Upper lobe of left lung (tissue), 6 donors: ENCODE measurements at regions not wholly inside any gene's neighbourhood (a gene's known extent, or its start where the extent isn't known, plus 50 kb on each side); places are given as distances from the start of the nearest gene placed in this dataset.

Experiments used
- ATAC-seq, 2 donors: fragments of 200-7000 bp; cut with Tn5 transposase; one replicate each; pipeline ENCODE4 v1.9.1; 2022; ENCODE audit warnings: mild to moderate bottlenecking in 2 of 2, moderate library complexity in 2 of 2; ENCODE audit not compliant: low FRiP score in 2 of 2
- DNase-seq, 2 donors: peaks; one replicate each; pipeline ENCODE4 v3.0.0-alpha.2; 2019 to 2020
- H3K27ac ChIP-seq, 4 donors: fragments of 200-600 bp; sonication (generic); one replicate each; pipeline ENCODE4 v1.5.1; 2016 to 2019
- H3K27me3 ChIP-seq, 4 donors: fragments of 200-600 bp; sonication (generic); one replicate each; pipeline ENCODE4 v1.5.1; 2017 to 2019
- H3K36me3 ChIP-seq, 4 donors: fragments of 200-600 bp; sonication (generic); one replicate each; pipeline ENCODE4 v1.5.1; 2016 to 2019
- H3K4me1 ChIP-seq, 4 donors: fragments of 200-600 bp; sonication (generic); one replicate each; pipeline ENCODE4 v1.5.1; 2018 to 2019
- H3K4me3 ChIP-seq, 4 donors: fragments of 200-600 bp; sonication (generic); one replicate each; pipeline ENCODE4 v1.5.1; 2017 to 2019; ENCODE audit warnings: mild to moderate bottlenecking in 2 of 4, moderate library complexity in 1 of 4
- H3K9me3 ChIP-seq, 4 donors: fragments of 200-600 bp; sonication (generic); one replicate each; pipeline ENCODE4 v1.5.1; 2018 to 2019
- CTCF ChIP-seq, 6 experiments: fragments of 450-650 bp in 4 of 6; fragments of 200-600 bp in 2 of 6; sonication (generic) in 2 of 6; IDR thresholded peaks; one replicate each; pipeline ENCODE4 v1.5.1; 2016 to 2019; ENCODE audit warnings: antibody characterized with exemption in 6 of 6
- EP300 ChIP-seq, 4 donors: sonication (generic); formaldehyde crosslinking; IDR thresholded peaks; one replicate each; pipeline ENCODE4 v1.5.1; 2017; ENCODE audit warnings: antibody characterized with exemption in 4 of 4, control low read depth in 2 of 4
- POLR2A ChIP-seq, 4 donors: fragments of 450-650 bp; IDR thresholded peaks; one replicate each; pipeline ENCODE4 v1.5.1; 2016 to 2017; ENCODE audit warnings: antibody characterized with exemption in 4 of 4, mild to moderate bottlenecking in 2 of 4
- POLR2AphosphoS5 ChIP-seq, 2 donors: sonication (generic); formaldehyde crosslinking; IDR thresholded peaks; one replicate each; pipeline ENCODE4 v1.5.1; 2017; ENCODE audit warnings: antibody characterized with exemption in 2 of 2
- WGBS, 2 donors: methylation state at CpG; one replicate each; pipeline ENCODE4 v1.1.5; 2017 to 2018; 5-methylcytosine and 5-hydroxymethylcytosine counted together
- donor health status: DM: no; HTN: no; CAD: no; lungs with moderate emphysema.
- donor health status: DM: no; HTN: yes; CAD: no; lungs with severe emphysema.

GRCh38 chr4:186942758-186943377 lies 219.2 kb upstream of the FAT1 start:
- H3K27me3 ChIP-seq: no peaks in the 10 kb centered on the region
- DNase-seq: no peak

GRCh38 chr4:186943411-186943810 lies 219.8 kb upstream of the FAT1 start:
- Histone ChIP-seq H3K4me3 (no peak overlapping the region), H3K27ac (no peak overlapping the region), H3K4me1 (no peaks in the 10 kb centered on the region), H3K27me3 (no peaks in the 10 kb centered on the region), H3K36me3 (no peaks in the 10 kb centered on the region), H3K9me3 (no peaks in the 10 kb centered on the region)
- 61 to 76% methylated on average over 2 of the region's 2 CpGs for WGBS, 2 donors
- ATAC-seq: no peak
- TF ChIP-seq CTCF (IDR thresholded peaks at IDR 0.05) (no peak), EP300 (IDR thresholded peaks at IDR 0.05) (no peak), POLR2A (IDR thresholded peaks at IDR 0.05) (no peak), POLR2AphosphoS5 (IDR thresholded peaks at IDR 0.05) (no peak)
- no peak for DNase-seq

More at GRCh38 chr4:186942758-186943377, 219.2 kb upstream of the FAT1 start:
- 58 to 69% methylated on average over 6 of the region's 6 CpGs for whole genome bisulfite sequencing, 2 donors
- Histone ChIP-seq H3K4me3 (no peak overlapping the region), H3K27ac (no peak overlapping the region), H3K9me3 (no peaks in the 10 kb centered on the region), H3K4me1 (no peaks in the 10 kb centered on the region), H3K36me3 (no peaks in the 10 kb centered on the region)
- ATAC-seq: peak in 1 of 2 donors; percentile 25
- TF ChIP-seq POLR2A (IDR thresholded peaks at IDR 0.05) (no peak), POLR2AphosphoS5 (IDR thresholded peaks at IDR 0.05) (no peak), EP300 (IDR thresholded peaks at IDR 0.05) (no peak), CTCF (IDR thresholded peaks at IDR 0.05) (no peak)

- Histone ChIP-seq H3K27me3 (no peaks in the 10 kb centered on the region), H3K4me1 (no peaks in the 10 kb centered on the region), H3K27ac (no peak overlapping the region), H3K4me3 (no peak overlapping the region), H3K9me3 (no peaks in the 10 kb centered on the region), H3K36me3 (no peaks in the 10 kb centered on the region)
- ATAC-seq (no peak), DNase-seq (peak in 1 of 2 donors; percentile 60)
- TF ChIP-seq EP300 (IDR thresholded peaks at IDR 0.05): no peak
- TF ChIP-seq POLR2AphosphoS5 (IDR thresholded peaks at IDR 0.05): no peak
- no peak for TF ChIP-seq POLR2A (IDR thresholded peaks at IDR 0.05)
- 91 to 93% methylated on average over 6 of the region's 6 CpGs for WGBS, 2 donors
Observed at GRCh38 chr4:186946136-186946535, 222.5 kb upstream of the FAT1 start.

- Histone ChIP-seq H3K27ac (no peak overlapping the region), H3K4me1 (no peaks in the 10 kb centered on the region), H3K4me3 (no peak overlapping the region), H3K9me3 (no peaks in the 10 kb centered on the region), H3K27me3 (no peaks in the 10 kb centered on the region), H3K36me3 (no peaks in the 10 kb centered on the region)
- TF ChIP-seq CTCF (IDR thresholded peaks at IDR 0.05): no peak
- TF ChIP-seq POLR2A (IDR thresholded peaks at IDR 0.05): no peak
- TF ChIP-seq EP300 (IDR thresholded peaks at IDR 0.05): no peak
- TF ChIP-seq POLR2AphosphoS5 (IDR thresholded peaks at IDR 0.05): no peak
- DNase-seq (no peak), ATAC-seq (no peak)
- 89 to 90% methylated on average over 11 of the region's 11 CpGs for WGBS, 2 donors
Observed at GRCh38 chr4:186946682-186947294, 223.1 kb upstream of the FAT1 start.

GRCh38 chr4:186948361-186949242 lies 224.9 kb upstream of the FAT1 start:
- 31 to 40% methylated on average over 14 of the region's 14 CpGs for WGBS, 2 donors
- Histone ChIP-seq H3K27ac (peak overlapping the region in 1 of 4 donors; percentile 23), H3K9me3 (no peaks in the 10 kb centered on the region), H3K4me1 (no peaks in the 10 kb centered on the region), H3K4me3 (no peak overlapping the region), H3K27me3 (no peaks in the 10 kb centered on the region), H3K36me3 (no peaks in the 10 kb centered on the region)
- TF ChIP-seq CTCF (IDR thresholded peaks at IDR 0.05): peak in 2 of 6 experiments; percentile 27 to 28
- no peak for TF ChIP-seq POLR2A (IDR thresholded peaks at IDR 0.05)
- no peak for DNase-seq
- peak in 1 of 2 donors; percentile 70 for ATAC-seq
